ENCODE measurements at regions not wholly inside any gene's neighbourhood (a gene's known extent, or its start where the extent isn't known, plus 50 kb on each side); places are given as distances from the start of the nearest gene placed in this dataset.

DNA sequence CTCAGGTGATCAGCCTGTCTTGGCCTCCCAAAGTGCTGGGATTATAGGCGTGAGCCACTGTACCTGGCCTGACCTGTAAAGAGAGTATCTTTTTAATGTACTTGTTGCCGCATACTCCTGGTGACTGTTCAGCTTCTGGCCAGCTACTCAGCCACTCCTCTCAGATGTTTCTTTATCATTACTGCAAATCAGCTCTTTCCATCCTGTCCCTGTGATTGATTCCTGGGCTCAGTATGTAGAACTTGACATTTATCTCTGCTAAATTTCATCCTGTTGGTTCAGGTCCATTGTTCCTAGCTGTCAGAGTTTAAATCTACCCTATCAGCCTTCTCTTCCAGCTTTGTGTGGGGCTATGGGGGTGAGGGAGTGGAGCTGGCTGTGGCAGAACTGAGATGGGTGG, 211.5 kb upstream of the ASIC2 start:
- TF ChIP-seq, protein P1, sequence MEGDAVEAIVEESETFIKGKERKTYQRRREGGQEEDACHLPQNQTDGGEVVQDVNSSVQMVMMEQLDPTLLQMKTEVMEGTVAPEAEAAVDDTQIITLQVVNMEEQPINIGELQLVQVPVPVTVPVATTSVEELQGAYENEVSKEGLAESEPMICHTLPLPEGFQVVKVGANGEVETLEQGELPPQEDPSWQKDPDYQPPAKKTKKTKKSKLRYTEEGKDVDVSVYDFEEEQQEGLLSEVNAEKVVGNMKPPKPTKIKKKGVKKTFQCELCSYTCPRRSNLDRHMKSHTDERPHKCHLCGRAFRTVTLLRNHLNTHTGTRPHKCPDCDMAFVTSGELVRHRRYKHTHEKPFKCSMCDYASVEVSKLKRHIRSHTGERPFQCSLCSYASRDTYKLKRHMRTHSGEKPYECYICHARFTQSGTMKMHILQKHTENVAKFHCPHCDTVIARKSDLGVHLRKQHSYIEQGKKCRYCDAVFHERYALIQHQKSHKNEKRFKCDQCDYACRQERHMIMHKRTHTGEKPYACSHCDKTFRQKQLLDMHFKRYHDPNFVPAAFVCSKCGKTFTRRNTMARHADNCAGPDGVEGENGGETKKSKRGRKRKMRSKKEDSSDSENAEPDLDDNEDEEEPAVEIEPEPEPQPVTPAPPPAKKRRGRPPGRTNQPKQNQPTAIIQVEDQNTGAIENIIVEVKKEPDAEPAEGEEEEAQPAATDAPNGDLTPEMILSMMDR (IDR thresholded peaks at IDR 0.05; ENCODE audit: low read length), result no peak
- no peak for TF ChIP-seq EZH2phosphoT487 (IDR thresholded peaks at IDR 0.05; ENCODE audit: low read length)
- TF ChIP-seq EZH2 (optimal IDR thresholded peaks at IDR 0.05; ENCODE audit: low read depth, low read length), result no peak

Data from MM.1S (cell line).